EH (cell line): ENCODE measurements at regions not wholly inside any gene's neighbourhood (a gene's known extent, or its start where the extent isn't known, plus 50 kb on each side); places are given as distances from the start of the nearest gene placed in this dataset.
A peak's percentile ranks its signal among the peaks of the same experiment; 100 is the strongest.
"Not testable (repeated sequence)": the region's sequence is repeated elsewhere in the genome, so short reads cannot be mapped to it uniquely, and the experiment has no call there.

Experiments
- DNase-seq: peaks from one replicate; pipeline ENCODE4 v3.0.0-alpha.2; 2015; ENCODE audit warnings: low read depth

DNA sequence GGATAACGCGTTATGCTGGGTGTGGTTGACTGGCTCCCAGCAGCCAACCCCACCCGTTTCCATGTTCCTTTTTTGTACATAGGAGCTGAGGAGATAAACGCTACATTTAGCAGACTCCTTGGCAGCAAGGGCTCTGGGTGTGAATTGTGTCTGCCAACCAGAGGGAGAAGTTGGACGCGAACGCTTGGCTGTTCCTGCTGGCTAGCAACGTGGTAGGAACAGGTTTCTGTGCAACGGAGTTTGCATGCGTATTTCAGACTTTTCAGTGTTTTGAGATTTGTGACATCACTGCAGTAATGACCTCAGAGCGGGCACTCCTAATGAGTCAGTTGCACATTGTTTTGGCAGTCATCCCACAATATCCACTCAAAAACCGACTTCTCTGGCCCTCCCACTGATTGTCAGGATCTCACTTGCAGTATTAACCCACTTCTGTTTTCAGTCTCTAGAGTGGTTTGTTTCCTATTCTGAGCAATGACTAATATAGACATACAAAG lies 98.7 kb upstream of the RGS1 start:
- peak; percentile 24 for DNase-seq

DNA sequence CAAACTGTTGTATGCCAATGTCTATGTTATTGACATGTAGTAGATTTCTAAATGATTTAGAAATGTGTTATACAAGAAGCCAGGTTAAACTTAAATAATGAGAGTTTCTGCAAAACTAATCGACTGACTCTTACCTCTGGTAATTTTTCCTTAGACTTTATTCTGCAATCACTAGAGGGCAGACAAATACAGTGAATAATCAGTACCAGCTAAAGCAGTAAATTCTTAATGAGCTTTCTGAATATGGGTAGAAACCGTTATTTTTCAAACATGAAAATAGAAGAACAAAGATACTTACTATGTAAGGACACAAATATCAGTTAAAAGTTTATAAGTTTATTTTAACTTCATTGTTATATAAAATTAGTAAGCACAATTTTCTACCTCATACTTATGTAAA lies 97.9 kb upstream of the RGS1 start:
- DNase-seq, result peak; percentile 62

DNA sequence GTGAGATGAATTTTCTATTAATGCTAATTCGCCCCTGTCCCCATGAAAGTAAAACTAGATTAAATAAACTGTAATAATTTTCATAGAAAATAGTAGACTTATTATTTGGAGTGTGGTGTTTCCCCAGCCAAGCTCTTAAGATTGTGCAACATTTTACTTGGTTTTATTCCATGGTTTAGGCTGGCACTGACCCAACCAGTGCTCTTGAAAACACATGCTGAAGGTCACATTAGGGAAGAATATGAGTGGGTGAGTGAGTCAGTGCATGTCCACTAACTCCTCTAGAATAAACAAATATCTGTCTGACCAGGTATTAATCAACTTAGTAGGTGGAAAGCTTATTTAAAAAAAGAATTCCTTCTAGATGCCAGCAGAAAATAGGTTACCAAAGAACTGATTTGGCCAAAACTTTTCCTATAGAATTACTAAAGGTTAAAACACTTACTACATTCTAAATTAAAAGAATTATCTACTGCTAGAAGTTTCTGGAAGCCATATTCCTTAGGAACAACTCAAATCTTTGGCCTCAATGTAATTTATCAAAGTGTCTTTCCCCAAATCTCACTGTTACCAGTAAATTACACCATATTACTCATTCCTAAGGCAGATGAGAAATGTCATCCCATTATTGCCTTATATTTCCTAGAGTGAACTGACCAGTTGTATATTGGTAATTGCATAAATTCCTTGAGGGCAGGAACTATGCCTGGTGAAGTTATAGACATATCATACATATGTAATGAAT lies 89.7 kb upstream of the RGS1 start:
- DNase-seq, result peak; percentile 94

DNA sequence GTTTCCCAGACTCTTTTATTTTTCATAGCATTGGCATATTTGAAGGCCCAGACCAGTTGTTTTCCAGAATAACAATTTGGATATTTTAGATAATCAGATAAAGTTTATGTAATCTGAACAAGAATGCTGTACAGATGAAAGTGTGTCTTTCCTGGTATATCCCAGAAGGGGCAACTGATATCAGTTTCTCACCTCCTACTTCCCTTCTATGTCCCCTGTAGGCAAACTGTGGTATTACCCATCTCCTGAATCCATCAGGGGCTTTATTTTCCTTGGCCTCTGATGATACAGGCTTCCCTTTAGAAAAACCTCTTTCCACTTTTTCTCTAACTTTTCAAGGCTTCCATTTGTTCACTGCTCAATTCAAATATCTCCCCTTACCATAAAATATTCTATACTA lies 87.5 kb upstream of the RGS1 start:
- no peak for DNase-seq

GRCh38 chr1:192489047-192489446 lies 86.5 kb upstream of the RGS1 start:
- DNase-seq, result peak; percentile 76

- peak; percentile 89 for DNase-seq
Measured at GRCh38 chr1:192489748-192490147, 85.8 kb upstream of the RGS1 start.

- no peak for DNase-seq
Measured at GRCh38 chr1:192491804-192492554, 83.6 kb upstream of the RGS1 start.

DNA sequence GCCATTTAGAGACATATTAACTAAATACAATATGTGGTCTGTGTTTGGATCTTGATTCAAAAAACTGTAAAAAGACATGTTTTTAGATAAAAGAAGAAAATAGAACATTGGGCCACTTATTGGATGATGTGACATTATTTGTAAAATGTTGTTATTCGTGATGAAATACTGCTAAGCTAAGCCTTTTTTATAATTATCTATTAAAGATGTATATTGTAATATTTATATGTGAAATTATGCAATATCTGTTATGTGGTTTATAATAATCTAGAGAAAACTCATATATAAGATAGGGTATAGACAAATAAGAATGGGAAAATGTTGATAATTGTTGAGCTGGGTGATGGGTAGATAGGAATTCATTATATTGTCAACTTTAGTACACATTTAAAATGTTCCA lies 82.0 kb upstream of the RGS1 start:
- no peak for DNase-seq

DNA sequence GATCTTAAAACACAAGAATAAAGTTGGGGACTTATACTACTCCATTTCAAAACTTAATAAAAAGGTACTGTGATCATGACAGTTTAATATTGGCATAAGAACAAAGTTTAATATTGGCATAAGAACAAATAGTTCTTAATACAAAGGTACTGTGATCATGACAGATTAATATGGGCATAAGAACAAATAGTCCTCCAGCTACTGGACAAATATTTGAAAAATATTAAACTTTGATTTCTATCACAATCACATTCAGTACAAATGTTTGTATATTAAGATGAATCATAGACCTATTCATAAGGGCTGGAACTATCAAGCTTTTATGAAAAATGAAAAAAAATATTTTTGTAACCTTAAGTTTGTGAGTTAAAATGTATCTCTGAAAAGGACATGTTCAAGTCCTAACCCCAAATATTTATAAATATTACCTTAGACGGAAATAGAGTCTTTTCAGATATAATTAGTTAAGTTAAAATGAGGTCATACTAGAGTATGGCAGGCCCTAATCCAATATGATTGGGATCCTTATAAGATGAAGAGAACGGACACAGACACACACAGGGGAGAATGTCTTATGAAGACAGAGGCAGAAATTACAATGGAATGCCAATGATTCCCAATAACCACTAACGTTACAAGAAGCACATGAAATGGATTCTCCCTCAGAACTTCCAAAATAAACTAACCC lies 79.1 kb upstream of the RGS1 start:
- DNase-seq, result no peak

DNA sequence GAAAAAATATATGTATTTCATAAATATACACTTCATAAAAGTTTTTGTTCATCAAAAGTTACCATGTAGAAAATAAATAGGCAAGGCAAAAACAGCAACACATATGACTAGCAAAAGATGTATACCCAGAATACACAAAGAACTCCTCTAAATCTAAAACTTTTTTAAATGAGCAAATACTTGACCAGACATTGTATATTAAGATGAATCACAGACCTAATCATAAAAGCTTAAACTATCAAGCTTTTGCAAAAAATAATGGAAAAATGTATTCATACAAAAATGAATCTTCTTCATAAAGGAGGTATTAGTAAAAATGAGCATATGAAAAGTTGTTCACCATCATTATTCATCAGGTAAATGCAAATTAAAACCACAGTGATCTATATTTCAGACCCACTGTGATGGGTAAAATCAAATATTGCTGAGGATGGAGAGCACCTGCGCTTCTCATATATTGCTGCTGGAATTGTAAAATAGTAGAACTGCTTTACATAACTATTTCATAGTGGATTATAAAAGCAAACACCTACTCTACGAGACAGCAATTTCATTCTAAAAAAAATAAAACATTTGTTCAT lies 78.3 kb upstream of the RGS1 start:
- no peak for DNase-seq

GRCh38 chr1:192498092-192498491 lies 77.5 kb upstream of the RGS1 start:
- not testable (repeated sequence) for DNase-seq

- not testable (repeated sequence) for DNase-seq
Measured at GRCh38 chr1:192499061-192499581, 76.5 kb upstream of the RGS1 start.

GRCh38 chr1:192500541-192500940 lies 75.0 kb upstream of the RGS1 start:
- not testable (repeated sequence) for DNase-seq

DNA sequence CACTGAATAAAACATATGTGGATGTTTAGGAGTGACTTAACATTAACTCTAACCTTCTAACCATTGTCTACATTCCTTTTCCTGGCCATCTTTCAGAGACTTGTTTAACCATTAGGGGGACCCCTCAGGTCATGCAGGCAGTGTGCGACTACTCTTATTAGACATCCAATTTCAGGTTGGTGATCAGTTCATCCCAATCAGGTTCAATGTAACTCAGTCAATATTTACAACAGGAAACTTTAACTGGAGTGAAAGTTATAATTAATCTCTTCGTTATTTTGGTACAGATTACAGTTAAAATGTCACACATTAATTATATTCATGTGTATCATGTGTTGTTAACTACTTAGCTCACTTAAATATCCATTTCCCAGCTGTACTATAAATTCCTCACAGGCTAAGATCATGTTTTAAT lies 68.8 kb upstream of the RGS1 start:
- DNase-seq, result peak; percentile 53

GRCh38 chr1:192512426-192513162 lies 63.0 kb upstream of the RGS1 start:
- no peak for DNase-seq

- no peak for DNase-seq
Measured at GRCh38 chr1:192513196-192513595, 62.4 kb upstream of the RGS1 start.

DNA sequence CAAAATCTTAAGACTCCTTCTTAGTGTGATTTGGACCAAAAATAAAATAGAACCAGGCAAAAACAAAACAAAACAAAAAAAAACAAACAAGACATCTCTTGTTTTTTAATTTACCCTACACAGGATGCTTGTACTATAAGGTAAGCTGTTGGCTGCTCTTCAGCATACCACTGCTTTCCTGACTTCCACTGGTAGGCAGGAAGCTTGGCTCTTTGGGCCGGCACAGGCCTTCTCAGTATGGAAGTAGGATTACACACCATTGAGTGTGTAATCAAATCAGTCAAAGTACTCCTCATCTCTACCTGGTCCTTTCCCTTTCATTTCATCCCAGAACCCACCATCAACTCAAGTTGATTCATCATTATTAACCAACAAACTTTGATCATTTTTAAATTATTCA lies 61.9 kb upstream of the RGS1 start:
- DNase-seq, result no peak

GRCh38 chr1:192516776-192517297 lies 58.7 kb upstream of the RGS1 start:
- DNase-seq, result no peak

DNA sequence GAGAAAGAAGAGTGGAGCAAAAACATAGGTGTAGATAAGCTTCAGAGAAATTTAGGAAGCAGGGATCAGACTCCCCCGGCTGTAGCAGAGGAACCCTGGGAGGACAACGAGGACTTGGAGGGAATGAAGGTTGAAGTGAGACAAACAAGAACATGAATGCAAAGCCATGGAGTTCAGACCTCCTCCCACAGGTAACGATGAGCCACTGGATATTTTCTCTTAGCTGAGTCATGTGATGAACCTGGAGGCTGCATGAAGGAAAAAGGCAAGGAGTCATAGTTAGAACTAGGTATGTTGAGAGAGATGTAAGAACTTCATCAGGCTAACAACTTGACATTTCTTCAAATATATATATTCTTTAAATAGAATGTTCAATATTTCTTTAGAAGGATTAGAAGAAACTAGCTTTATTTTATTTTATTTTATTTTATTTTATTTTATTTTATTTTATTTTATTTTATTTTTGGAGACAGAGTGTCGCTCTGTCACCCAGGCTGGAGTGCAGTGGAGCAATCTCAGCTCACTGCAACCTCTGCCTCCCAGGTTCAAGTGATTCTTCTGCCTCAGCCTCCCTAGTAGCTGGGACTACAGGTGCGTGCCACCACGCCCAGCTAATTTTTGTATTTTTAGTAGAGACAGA lies 57.7 kb upstream of the RGS1 start:
- DNase-seq, result not testable (repeated sequence)

DNA sequence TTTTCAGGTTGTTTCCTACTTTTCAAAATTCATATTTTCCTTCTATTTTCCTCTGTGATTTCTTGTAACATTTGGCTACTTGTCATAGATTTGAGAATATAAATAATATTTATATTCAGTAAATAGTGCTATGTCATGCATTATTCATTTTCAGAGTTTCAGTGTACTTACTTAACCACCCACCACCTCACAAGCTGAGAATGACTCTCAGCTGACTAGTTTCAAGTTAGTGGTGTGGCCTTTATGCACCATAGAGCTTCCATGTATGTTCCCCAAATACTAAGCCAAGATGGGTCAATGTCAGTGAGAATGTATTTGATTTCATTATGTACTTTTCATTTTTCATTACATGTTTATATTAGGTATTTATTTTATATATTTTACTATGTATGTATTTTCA lies 56.9 kb upstream of the RGS1 start:
- DNase-seq, result no peak

- DNase-seq, result no peak
Measured at GRCh38 chr1:192521734-192522133, 53.8 kb upstream of the RGS1 start.
